Neural crest cell (in vitro differentiated cells): ENCODE measurements at regions not wholly inside any gene's neighbourhood (a gene's known extent, or its start where the extent isn't known, plus 50 kb on each side); places are given as distances from the start of the nearest gene placed in this dataset.

ENCODE experiments used
- DNase-seq: peaks from one replicate; pipeline ENCODE4 v3.0.0; 2021; ENCODE audit warnings: low read depth, mixed read lengths, low spot score
- H3K27ac Mint-ChIP-seq: one replicate; pipeline ENCODE4 v1.8.0; 2021; ENCODE audit warnings: mild to moderate bottlenecking, mixed read lengths; ENCODE audit not compliant: unreplicated experiment
- H3K27me3 Mint-ChIP-seq: 2 replicates; pipeline ENCODE4 v1.8.0; 2021; ENCODE audit warnings: low read depth, mild to moderate bottlenecking, mixed read lengths
- H3K36me3 Mint-ChIP-seq: 2 replicates; pipeline ENCODE4 v1.8.0; 2021; ENCODE audit warnings: low read depth, mild to moderate bottlenecking, mixed read lengths
- H3K4me1 Mint-ChIP-seq: 2 replicates; pipeline ENCODE4 v1.8.0; 2021; ENCODE audit warnings: mixed read lengths
- H3K4me3 Mint-ChIP-seq: one replicate; pipeline ENCODE4 v1.8.0; 2021; ENCODE audit warnings: mild to moderate bottlenecking, mixed read lengths
- H3K9me3 Mint-ChIP-seq: 2 replicates; pipeline ENCODE4 v1.8.0; 2021; ENCODE audit warnings: mixed read lengths
- TF ChIP-seq, protein P1 (sequence below): fragments of 200-600 bp; sonication (generic); conservative IDR thresholded peaks from 2 replicates; pipeline ENCODE4 v1.5.0; 2021; ENCODE audit warnings: antibody characterized with exemption, mild to moderate bottlenecking

DNA sequence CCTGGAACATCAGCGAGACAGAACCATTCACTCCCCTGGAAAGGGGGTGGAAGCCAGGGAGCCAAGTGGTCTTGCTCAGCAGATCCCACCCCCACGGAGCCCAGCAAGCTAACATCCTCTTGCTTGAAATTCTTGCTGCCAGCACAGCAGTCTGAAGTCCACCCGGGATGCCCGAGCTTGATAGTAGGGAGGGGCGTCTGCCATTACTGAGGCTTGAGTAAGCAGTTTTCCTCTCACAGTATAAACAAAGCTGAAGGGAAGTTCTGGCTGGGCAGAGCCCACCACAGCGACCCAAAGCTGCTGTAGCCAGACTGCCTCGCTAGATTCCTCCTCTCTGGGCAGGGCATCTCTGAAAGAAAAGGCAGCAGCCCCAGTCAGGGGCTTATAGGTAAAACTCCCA is 764.8 kb upstream of the LUZP2 start:
- H3K4me3 Mint-ChIP-seq: no peak overlapping the region
- peaks cover 11% of the 10 kb centered on the region for H3K9me3 Mint-ChIP-seq
- no peaks in the 10 kb centered on the region for H3K27me3 Mint-ChIP-seq
- H3K27ac Mint-ChIP-seq: no peak overlapping the region
- no peak for DNase-seq
- H3K4me1 Mint-ChIP-seq: peaks cover 7% of the 10 kb centered on the region
- TF ChIP-seq, protein P1, sequence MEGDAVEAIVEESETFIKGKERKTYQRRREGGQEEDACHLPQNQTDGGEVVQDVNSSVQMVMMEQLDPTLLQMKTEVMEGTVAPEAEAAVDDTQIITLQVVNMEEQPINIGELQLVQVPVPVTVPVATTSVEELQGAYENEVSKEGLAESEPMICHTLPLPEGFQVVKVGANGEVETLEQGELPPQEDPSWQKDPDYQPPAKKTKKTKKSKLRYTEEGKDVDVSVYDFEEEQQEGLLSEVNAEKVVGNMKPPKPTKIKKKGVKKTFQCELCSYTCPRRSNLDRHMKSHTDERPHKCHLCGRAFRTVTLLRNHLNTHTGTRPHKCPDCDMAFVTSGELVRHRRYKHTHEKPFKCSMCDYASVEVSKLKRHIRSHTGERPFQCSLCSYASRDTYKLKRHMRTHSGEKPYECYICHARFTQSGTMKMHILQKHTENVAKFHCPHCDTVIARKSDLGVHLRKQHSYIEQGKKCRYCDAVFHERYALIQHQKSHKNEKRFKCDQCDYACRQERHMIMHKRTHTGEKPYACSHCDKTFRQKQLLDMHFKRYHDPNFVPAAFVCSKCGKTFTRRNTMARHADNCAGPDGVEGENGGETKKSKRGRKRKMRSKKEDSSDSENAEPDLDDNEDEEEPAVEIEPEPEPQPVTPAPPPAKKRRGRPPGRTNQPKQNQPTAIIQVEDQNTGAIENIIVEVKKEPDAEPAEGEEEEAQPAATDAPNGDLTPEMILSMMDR: no peak
- H3K36me3 Mint-ChIP-seq: no peaks in the 10 kb centered on the region

DNA sequence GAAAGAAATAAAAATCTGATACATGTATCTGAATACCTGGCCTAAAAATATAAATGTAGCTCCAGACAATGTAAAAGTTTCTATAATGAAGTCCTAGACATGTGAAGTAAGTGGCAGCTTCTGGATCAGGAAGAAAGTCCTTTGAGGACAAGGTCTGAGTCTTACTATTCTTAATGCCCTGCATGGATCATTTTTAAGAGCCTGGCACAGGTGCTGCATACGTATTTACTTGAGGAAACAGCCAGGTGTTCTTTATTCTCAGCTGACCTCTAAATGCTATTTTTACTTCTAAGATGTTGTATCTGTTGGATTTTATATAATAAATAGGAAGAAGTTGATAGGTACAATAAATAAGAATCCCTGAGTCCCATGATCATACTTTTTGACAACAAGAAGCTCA is 750.0 kb upstream of the LUZP2 start:
- peaks cover 2% of the 10 kb centered on the region for H3K9me3 Mint-ChIP-seq
- H3K27ac Mint-ChIP-seq: no peak overlapping the region
- H3K4me1 Mint-ChIP-seq: no peaks in the 10 kb centered on the region
- no peaks in the 10 kb centered on the region for H3K27me3 Mint-ChIP-seq
- no peaks in the 10 kb centered on the region for H3K36me3 Mint-ChIP-seq
- TF ChIP-seq, protein P1: no peak
- H3K4me3 Mint-ChIP-seq: no peak overlapping the region
- DNase-seq: no peak

DNA sequence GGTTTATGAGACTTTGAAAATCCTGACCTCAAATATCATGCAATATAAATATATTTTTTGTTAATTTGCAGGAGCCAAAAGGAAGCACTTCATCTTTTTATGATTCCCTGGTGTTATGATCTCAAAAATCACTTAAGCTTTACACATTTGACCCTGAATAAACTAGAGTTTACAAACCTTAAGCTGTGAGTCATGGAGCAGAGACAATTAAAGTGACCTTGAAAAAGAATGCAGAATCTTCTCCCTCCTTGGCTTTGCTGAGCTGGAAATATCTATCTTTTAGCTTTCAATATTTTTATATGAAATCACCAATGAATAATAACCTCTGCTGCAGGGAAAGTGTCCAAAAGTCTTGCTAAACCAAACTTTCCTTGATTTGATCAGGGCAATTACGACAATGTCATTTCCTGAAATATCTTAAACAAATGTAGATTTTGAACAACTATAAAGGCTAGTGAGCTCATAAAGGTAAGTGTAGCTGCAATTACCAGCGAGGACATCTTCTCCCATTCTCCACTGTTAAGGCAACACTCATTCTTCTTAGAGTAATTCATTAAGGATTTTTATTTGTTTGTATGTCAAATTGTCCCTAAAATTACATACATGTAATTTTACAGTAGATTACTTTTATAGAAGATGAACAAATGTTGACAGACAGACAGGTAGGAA is 747.0 kb upstream of the LUZP2 start:
- no peak for DNase-seq
- TF ChIP-seq, protein P1: no peak
- Mint-ChIP-seq H3K4me1 (no peaks in the 10 kb centered on the region), H3K36me3 (no peaks in the 10 kb centered on the region), H3K27me3 (no peaks in the 10 kb centered on the region), H3K27ac (no peak overlapping the region), H3K9me3 (no peaks in the 10 kb centered on the region), H3K4me3 (no peak overlapping the region)

DNA sequence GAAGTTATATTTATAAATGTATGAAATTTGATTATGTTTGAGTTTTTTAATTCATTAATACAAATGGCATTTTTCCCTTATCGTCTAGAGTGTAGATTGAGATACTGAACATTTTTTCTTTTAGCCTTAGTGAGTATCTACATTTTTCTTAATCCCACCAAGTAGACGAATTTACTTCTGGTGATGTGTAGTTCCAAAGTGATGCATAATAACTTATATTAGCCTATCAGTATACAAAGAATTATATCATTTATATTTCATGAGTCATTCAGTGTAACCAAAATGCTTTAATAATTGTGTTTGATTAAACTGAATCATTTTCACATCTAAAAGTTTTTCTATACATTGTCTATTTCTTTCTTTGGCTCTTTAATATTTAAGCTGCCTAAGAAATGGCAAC is 745.6 kb upstream of the LUZP2 start:
- TF ChIP-seq, protein P1: no peak
- Mint-ChIP-seq H3K27me3 (no peaks in the 10 kb centered on the region), H3K9me3 (no peaks in the 10 kb centered on the region), H3K4me1 (no peaks in the 10 kb centered on the region), H3K4me3 (no peak overlapping the region), H3K36me3 (no peaks in the 10 kb centered on the region), H3K27ac (no peak overlapping the region)
- DNase-seq: no peak

DNA sequence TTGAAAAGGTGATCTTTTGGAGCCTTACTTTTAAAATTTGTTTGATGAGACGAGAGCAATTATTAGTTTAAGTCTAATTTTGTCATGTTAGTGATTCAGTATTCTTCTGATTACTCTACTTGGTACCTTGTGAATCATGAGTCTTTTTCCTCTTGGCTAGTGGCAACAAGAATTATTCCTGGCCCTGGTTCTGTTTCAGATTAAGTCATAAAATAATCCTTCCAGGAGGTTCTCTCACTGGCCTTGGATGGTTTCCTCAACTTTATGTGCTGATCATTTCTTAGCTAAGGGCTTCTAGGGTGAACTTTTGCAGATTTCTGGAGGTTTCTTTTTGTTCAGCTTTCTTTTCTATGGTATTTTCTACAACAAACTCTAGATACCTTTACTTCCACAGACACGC is 741.8 kb upstream of the LUZP2 start:
- no peak for DNase-seq
- Mint-ChIP-seq H3K4me3 (no peak overlapping the region), H3K36me3 (no peaks in the 10 kb centered on the region), H3K9me3 (no peaks in the 10 kb centered on the region), H3K4me1 (no peaks in the 10 kb centered on the region), H3K27me3 (no peaks in the 10 kb centered on the region), H3K27ac (no peak overlapping the region)
- TF ChIP-seq, protein P1: no peak

DNA sequence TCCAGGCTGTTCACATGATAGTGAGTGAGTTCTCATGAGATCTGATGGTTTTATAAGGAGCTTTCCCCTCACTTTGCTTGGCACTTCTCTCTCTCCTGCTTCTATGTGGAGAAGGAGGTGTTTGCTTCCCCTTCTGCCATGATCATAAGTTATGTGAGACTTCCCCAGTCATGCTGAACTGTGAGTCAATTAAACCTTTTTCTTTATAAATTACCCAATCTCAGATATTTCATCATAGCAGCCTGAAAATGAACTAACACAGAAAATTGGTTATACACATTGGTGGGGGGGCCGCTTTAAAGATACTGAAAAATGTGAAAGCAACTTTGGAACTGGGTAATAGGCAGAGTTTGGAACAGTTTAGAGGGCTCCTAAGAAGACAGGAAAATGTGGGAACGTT is 741.1 kb upstream of the LUZP2 start:
- no peak overlapping the region for H3K4me3 Mint-ChIP-seq
- no peak for DNase-seq
- no peaks in the 10 kb centered on the region for H3K27me3 Mint-ChIP-seq
- no peaks in the 10 kb centered on the region for H3K9me3 Mint-ChIP-seq
- no peaks in the 10 kb centered on the region for H3K36me3 Mint-ChIP-seq
- H3K4me1 Mint-ChIP-seq: no peaks in the 10 kb centered on the region
- TF ChIP-seq, protein P1: no peak
- no peak overlapping the region for H3K27ac Mint-ChIP-seq
